ENCODE measurements at regions not wholly inside any gene's neighbourhood (a gene's known extent, or its start where the extent isn't known, plus 50 kb on each side); places are given as distances from the start of the nearest gene placed in this dataset.

DNA sequence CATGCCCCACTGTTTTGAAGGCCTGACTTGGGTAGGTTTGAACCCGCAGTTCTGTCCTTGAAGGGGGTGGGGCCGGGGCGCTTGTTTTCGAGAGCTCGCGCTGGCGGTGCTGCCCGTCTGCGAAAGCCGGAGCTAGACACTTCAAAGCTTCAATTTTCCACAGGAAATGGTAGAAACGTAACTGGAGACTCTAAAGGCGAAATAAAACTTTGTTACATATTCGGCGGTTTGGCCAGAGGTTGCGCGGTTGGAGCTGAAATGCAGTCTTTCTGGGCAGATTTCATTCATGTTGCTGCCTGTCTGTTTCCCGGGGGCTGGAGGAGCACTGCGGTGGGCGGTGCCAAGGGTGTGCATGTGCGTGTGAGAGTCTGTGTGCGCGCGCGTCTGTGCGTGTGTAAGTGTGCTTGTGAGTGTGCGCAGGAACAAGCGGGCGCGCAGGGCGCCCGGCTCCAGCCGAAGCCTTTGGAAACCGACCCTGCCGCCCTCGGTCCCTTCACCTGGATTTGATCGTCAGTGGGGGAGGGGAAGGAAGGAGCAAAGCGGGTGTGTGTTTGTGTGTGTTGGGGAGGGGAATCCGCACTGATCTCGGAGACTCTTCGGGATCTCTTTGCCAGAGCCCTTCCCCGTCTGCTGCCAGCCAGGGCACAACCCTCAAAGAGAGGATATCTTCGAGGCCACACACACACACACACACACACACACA lies 227.7 kb upstream of the CRY1 start:
- no peak overlapping the region for H3T11ph ChIP-seq (ENCODE audit: low read length)
- no peak overlapping the region for H3K4ac ChIP-seq (ENCODE audit: low read depth, low read length)
- peaks cover 16 to 22% of the 10 kb centered on the region in 2 experiments for H3K4me1 Mint-ChIP-seq
- H2BK15ac ChIP-seq (ENCODE audit: low read depth, low read length): no peak overlapping the region
- H3K79me1 ChIP-seq (ENCODE audit: insufficient read depth, low read depth, low read length, poor library complexity, severe bottlenecking): no peaks in the 10 kb centered on the region
- H3K56ac ChIP-seq (ENCODE audit: insufficient read length, low read depth, low read length): no peak overlapping the region
- H2BK12ac ChIP-seq (ENCODE audit: insufficient read length, low read depth, low read length): no peak overlapping the region
- peaks cover 15% of the 10 kb centered on the region; the same call in 1 of the 2 replicates for H3K27me3 ChIP-seq (ENCODE audit: insufficient read depth, low read length)
- H4K91ac ChIP-seq (ENCODE audit: insufficient read length, low read depth, low read length): no peak overlapping the region
- peaks cover 3% of the 10 kb centered on the region for H4K20me1 ChIP-seq (ENCODE audit: control insufficient read depth, insufficient read depth, insufficient read length)
- no peak overlapping the region for H2AK5ac ChIP-seq (ENCODE audit: insufficient read length, low read length)
- peak overlapping the region; percentile 83 to 91 for H3K4me3 Mint-ChIP-seq
- no peak overlapping the region for H2BK20ac ChIP-seq (ENCODE audit: low read depth, low read length, poor library complexity, severe bottlenecking)
- no peak overlapping the region for H2BK5ac ChIP-seq (ENCODE audit: insufficient read length, low read length)
- H3K79me2 ChIP-seq (ENCODE audit: insufficient read depth, low read length): no peaks in the 10 kb centered on the region
- H3K9me3 Mint-ChIP-seq: peaks cover 5 to 6% of the 10 kb centered on the region in 2 experiments; a peak in 3 of 5 replicates
- peak; percentile 70 for DNase-seq
- H3K23me2 ChIP-seq (ENCODE audit: insufficient read length, low read depth, low read length, poor library complexity, severe bottlenecking): peaks cover 35% of the 10 kb centered on the region
- H3K14ac ChIP-seq (ENCODE audit: insufficient read depth, low read length): no peak overlapping the region
- peaks cover 71% of the 10 kb centered on the region for H3K27me3 Mint-ChIP-seq (ENCODE audit: low read depth)
- H2BK120ac ChIP-seq (ENCODE audit: low read depth, low read length, poor library complexity, severe bottlenecking): no peak overlapping the region
- H3K18ac ChIP-seq (ENCODE audit: insufficient read length, low read depth, low read length): no peak overlapping the region
- no peak overlapping the region for H4K8ac ChIP-seq (replicated peaks; ENCODE audit: insufficient read length, low read depth, low read length)
- no peak overlapping the region for H3K27ac ChIP-seq (ENCODE audit: insufficient read length, low read depth, low read length)
- H3K4me1 ChIP-seq (ENCODE audit: insufficient read depth, low read length): peaks cover 2% of the 10 kb centered on the region; the same call in 1 of the 2 replicates
- H3K36me3 Mint-ChIP-seq (ENCODE audit: insufficient read depth in 1 of 3, low read depth in 3 of 3): no peaks in the 10 kb centered on the region; a peak in 1 of 7 replicates
- H3K23ac ChIP-seq (ENCODE audit: insufficient read length, low read depth, low read length): no peak overlapping the region
- H4K5ac ChIP-seq (ENCODE audit: insufficient read length, low read depth, low read length): no peak overlapping the region
- H2AFZ ChIP-seq (ENCODE audit: low read length): no peak overlapping the region
- H3K4me2 ChIP-seq (ENCODE audit: insufficient read depth, insufficient read length, low read length): peak overlapping the region; percentile 69
- H3K9ac ChIP-seq (ENCODE audit: extremely low read depth, insufficient read length, low read length): peak overlapping the region; percentile 12
- H3K27ac Mint-ChIP-seq: no peak overlapping the region
- WGBS (ENCODE audit: extremely low coverage, insufficient read length, low lambda C conversion rate): no CpG with 5 or more reads among the region's 42 CpGs
- TF ChIP-seq, protein P1, sequence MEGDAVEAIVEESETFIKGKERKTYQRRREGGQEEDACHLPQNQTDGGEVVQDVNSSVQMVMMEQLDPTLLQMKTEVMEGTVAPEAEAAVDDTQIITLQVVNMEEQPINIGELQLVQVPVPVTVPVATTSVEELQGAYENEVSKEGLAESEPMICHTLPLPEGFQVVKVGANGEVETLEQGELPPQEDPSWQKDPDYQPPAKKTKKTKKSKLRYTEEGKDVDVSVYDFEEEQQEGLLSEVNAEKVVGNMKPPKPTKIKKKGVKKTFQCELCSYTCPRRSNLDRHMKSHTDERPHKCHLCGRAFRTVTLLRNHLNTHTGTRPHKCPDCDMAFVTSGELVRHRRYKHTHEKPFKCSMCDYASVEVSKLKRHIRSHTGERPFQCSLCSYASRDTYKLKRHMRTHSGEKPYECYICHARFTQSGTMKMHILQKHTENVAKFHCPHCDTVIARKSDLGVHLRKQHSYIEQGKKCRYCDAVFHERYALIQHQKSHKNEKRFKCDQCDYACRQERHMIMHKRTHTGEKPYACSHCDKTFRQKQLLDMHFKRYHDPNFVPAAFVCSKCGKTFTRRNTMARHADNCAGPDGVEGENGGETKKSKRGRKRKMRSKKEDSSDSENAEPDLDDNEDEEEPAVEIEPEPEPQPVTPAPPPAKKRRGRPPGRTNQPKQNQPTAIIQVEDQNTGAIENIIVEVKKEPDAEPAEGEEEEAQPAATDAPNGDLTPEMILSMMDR (conservative IDR thresholded peaks at IDR 0.05): no peak
- no peaks in the 10 kb centered on the region for H3K9me3 ChIP-seq (ENCODE audit: control insufficient read depth, low read depth, low read length)

All from H9 (cell line).